GM12865 (cell line): ENCODE measurements at regions not wholly inside any gene's neighbourhood (a gene's known extent, or its start where the extent isn't known, plus 50 kb on each side); places are given as distances from the start of the nearest gene placed in this dataset.
A peak's percentile ranks its signal among the peaks of the same experiment; 100 is the strongest.

ENCODE experiments used
- DNase-seq: peaks from one replicate; pipeline ENCODE4 v3.0.0; 2010; ENCODE audit warnings: low read depth
- H3K4me3 ChIP-seq: 2 replicates; pipeline ENCODE4 v1.5.1; 2011; ENCODE audit warnings: mild to moderate bottlenecking, low read depth, low read length, control low read depth
- CTCF ChIP-seq: IDR thresholded peaks from 2 replicates; pipeline ENCODE4 v1.5.1; 2011; ENCODE audit warnings: low read length, control low read depth, low read depth, inconsistent platforms; ENCODE audit not compliant: insufficient read depth; ENCODE audit errors: missing control alignments

DNA sequence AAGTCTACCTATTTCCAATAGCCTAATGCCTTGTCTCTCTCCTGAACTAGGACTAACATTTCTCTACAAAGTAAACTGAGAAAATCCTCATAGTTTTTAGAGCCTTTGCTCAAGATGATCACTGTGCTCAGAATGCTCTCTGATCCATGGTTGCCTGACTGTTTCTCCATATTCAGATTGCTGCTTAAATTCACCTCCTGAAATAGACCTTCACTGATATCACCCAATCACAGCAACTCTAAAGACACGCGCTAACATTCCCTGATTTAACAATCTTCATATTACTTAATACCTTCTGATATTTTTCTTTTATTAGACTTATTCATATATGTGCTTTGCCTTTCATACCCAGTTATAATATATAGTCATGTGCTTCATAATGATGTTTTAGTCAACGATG is 148.9 kb upstream of the SP4 start:
- DNase-seq = no peak
- no peak for TF ChIP-seq CTCF
- H3K4me3 ChIP-seq = no peak overlapping the region

DNA sequence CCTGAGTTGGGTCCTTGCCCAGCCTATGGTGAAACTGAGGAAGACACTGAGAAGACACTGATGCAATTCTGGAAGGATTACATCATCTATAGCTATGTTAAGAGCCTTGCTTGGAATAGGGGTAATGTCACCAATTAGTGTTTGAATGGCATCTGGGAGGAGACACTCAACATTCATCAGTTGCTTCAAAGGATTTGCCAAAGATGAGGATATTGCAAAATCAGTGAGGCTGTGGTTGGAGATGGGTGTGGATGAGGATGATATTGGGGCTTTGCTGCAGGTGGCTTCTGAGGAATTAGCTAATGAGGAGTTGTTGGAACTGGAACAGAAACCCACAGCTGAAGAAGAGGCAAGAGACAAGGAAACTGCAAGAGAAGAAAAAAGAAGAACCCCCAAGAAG is 146.7 kb upstream of the SP4 start:
- no peak for TF ChIP-seq CTCF
- no peak for DNase-seq
- H3K4me3 ChIP-seq = no peak overlapping the region

- H3K4me3 ChIP-seq = no peak overlapping the region
- DNase-seq = no peak
- no peak for TF ChIP-seq CTCF
Measured at GRCh38 chr7:21293771-21294170, 134.1 kb upstream of the SP4 start.

DNA sequence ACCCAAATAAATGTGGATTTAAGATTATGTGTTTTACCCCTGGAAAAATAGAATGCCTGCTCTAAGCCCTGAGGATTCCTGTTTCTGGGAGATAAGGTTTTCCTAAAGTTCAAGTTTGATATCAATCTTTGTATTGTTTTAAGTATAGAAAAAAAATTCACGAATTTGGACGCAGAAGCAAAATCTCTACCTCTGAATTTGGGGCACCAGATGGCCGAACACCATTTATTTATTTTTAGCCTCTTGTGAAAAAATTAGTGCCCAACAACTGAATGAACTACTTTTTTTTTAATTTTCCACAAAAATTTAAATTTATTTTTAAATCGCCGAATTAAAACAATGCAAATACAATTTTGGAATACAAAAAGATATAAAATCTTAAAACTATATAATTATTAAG is 128.1 kb upstream of the SP4 start:
- no peak for DNase-seq
- TF ChIP-seq CTCF = no peak
- H3K4me3 ChIP-seq = no peak overlapping the region

GRCh38 chr7:21300692-21301091 is 127.2 kb upstream of the SP4 start:
- H3K4me3 ChIP-seq = no peak overlapping the region
- DNase-seq = peak; percentile 19
- peak; percentile 10 for TF ChIP-seq CTCF

DNA sequence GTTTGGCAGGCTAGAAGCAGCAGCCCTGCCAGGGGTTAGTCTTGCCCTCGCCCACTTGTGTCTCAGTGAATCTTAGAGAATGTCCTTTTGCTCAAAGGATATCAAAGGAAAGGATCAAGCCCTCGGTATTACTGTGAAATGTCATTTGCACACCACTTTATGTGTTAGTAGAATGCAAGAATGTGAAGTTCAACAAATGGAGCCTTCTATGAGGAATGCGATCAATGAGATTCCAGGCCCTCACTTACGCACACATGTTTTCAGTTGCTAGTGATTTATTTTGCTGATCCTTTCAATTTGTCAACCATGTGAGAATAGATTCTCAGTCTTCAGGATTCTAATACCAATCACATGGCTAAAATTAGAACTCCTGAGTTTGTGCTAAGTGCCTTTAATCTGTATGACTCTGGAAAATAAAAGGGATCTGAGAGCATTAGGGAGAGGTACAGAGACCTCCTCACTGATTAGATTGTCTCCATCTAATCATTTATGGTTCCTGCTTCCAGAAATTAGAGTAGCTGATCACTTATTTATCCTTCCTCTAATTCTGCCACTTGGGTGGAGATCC is 123.0 kb upstream of the SP4 start:
- DNase-seq = no peak
- TF ChIP-seq CTCF = no peak
- H3K4me3 ChIP-seq = no peak overlapping the region
